Glomerular visceral epithelial cell (primary cell): ENCODE measurements at regions not wholly inside any gene's neighbourhood (a gene's known extent, or its start where the extent isn't known, plus 50 kb on each side); places are given as distances from the start of the nearest gene placed in this dataset.

ENCODE experiments used
- DNase-seq: peaks from one replicate; pipeline ENCODE4 v3.0.0-alpha.2; 2016; ENCODE audit errors: extremely low spot score

DNA sequence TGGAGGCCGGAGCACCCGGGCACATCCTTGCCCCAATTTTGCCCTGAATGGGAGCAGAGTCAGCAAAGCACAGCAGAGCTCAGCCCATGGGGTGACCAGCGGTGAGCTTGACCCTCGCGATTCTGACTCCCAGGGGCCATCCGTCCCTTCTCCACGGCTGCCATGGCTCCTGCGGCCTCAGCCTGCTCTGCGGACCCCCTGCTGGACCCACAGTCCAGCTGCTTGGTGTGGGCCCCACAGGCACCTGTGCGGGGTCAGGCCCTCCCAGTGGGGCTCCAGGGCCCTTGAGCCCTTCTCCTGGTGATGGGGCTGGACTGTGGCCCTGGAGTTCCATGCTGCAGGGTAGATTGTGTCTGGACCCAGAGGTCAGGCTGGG is 144.2 kb downstream of the ENGASE start:
- no peak for DNase-seq

DNA sequence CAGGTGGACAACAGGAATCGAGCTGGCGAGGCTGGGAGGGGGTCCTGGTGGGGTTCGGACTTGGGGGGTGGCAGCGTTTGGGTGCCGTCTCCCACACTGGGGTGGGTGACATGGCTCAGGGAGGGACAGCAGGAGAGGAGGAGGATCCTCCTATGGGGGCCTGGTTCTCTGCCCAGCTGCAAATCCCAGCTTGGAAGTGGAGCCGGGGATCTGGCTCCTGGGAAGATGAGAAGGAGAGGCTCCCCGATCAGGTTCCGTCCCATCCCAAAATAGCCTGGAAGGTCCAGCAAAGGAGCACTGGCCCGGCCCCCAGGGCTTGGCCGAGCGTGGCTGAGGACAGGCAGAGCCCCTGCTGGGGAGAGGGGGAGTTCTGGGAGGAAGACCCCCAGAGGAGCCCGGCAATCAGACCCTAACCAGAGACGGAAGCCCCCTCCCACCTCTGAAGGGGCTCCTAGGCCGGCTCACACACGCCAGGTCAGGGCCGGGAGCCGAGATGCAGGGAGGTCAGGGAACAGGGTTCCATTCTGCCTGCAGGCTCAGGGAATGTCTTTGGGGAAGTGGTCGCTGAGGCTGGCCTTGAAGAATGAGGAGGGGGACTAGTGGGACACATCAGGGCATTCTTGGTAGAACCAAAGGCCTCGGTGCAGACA is 143.7 kb downstream of the ENGASE start:
- no peak for DNase-seq

DNA sequence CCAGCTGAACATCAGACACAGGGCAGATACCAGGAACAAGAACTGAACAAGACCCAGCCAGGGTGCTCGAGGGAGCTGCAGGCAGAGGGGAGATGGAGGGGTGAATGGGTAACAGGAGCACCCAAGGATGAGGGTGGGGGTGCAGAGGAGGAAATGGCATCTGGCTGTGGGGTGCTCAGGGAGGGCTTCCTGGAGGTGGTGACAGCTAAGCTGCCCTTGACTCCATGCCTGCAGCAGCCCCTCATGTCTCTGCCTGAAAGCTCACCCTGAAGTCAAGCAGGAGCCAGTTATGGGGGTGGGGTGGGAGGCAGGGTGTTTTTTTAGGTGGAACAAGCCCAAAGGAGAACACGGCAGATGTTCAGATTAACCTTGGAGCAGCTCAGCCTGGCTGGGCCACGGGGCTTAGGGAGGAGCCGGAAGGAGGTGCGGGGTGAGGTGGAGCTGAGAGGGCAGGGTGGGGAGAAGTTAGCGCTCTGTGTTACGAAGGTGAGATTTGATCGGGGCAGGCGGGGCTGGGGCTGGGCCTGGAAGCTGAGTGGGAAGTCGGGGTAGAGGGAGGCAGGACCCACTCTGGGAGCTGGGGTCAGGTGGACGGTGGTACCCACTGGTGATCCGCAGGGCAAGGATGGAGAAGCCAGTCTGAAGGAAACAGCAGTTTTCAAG is 143.0 kb downstream of the ENGASE start:
- no peak for DNase-seq

DNA sequence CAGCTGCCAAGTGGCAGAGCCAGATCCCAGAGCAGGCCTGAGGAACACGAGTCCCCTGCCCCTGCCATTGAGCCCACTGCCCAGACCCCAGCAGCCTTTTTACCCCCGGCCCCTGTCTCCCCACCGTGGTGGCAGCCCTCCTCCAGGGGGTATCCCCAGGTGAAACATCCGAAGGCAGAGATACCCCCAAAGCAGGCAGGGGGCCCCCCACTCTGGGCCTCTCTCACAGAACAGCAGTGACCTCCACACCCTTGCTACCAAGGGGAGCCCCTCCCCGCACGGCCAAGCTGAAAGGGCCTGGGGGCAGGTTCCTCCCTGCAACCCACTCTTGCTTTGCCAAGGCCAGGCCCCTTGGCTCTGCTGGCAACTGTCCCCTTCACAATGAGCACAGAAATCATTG is 142.2 kb downstream of the ENGASE start:
- no peak for DNase-seq

DNA sequence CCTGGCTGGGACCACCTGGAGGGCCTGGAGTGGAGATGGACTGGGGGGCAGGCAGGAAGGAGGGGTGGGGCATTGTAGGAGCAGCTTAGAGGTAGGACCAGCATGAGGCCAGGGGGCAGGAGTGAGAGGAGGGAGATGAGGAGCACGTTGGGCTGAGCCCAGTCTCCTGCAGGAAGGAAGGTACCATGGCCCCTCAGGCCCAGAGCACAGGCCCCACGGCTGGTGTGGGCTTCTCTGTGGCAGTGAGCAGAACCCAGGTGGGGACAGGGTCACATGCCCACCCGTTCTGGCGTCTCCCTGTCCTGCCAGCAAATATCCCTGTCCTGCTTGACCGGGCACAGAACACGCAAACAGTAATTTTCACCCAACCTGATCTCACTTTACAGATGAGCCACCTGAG is 141.8 kb downstream of the ENGASE start:
- DNase-seq, result no peak

DNA sequence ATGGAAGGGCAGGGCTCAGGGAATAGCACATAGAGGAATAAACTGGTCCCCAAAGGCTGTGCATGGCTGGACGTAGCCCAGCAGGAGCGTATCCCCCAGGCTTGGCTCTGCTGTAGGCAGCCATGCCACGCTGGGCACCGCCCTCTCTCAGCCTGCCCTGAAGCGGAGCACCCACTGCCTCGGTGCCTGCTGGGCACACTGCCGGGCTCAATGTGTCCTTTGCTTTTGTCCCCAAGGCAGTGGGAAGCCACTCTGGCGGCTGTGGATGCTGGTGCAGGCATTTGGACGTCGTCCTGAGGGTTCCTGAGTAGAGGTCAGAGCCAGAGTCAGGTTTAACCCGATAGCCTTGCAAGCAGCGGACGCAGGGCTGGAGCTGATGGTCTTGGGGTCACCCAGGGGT is 141.0 kb downstream of the ENGASE start:
- DNase-seq, result no peak

DNA sequence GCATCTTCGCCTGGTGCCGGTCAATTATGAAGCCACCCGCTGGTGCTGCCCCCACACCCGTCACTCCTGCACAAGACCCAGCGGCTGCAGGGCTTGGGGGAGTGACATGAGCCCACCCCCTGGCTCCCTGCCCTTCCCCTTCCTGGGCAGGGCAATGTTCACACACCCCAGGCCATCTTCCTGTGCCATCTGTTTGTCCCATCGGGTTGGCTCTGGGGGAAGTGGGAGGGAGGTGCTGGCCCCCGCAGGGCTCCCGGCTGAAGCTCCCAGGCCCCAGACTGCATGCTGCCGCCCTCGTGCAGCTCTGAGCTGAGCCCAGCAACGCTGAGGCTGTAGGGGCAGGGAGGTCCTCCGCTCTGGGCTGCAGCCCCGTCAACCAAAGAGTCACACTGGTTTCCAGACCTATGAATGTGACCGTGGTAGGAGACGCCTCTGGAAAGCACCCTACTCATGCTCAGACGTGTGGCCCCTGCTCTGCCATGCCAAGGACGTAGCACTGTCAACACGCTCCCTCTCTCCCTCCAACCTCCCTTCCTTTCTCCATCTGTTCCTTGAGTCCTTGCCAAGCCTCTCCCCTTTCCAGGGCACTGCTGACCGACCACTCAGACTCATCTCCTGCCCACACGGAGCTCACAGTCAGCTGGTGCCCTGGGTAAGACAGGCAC is 140.4 kb downstream of the ENGASE start:
- no peak for DNase-seq

DNA sequence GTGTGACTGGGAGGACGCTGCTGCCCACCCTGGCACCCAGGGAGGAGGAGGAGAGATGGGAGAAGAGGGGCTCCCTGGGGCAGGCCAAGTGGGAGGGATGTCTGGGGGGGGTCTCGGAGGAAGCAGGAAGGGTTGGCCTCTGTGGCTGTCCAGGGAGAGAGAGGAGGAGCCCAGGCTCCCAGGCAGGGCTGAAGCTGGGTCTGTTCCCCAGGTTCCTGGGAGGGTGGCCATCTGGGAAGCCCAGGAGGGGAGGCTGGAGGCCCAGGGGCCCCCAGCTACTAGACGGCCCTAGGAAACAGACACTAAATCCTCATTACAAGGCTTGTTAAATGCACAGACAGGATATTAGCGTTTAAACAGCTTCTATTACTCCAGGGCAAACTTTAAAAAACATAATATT is 139.8 kb downstream of the ENGASE start:
- no peak for DNase-seq

DNA sequence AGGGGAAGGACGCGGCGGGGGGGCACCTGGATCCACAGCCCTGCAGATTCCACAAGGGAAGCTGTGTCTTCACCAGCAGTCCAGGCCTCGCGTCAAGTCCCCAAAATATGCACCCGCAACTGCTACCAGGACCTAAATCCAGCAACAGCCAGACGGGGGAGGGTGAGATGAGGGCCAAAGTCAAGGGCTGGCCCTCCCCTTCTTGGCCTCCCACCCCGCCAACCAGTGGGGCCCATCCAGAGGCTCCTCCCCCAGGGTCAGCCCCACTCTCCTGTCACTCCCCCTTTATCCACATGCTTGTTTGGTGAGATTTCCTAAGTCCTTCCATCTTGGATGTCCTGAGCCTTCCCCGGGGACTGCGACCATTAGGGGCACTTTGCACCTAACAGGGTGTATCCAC is 138.7 kb downstream of the ENGASE start:
- DNase-seq, result no peak

DNA sequence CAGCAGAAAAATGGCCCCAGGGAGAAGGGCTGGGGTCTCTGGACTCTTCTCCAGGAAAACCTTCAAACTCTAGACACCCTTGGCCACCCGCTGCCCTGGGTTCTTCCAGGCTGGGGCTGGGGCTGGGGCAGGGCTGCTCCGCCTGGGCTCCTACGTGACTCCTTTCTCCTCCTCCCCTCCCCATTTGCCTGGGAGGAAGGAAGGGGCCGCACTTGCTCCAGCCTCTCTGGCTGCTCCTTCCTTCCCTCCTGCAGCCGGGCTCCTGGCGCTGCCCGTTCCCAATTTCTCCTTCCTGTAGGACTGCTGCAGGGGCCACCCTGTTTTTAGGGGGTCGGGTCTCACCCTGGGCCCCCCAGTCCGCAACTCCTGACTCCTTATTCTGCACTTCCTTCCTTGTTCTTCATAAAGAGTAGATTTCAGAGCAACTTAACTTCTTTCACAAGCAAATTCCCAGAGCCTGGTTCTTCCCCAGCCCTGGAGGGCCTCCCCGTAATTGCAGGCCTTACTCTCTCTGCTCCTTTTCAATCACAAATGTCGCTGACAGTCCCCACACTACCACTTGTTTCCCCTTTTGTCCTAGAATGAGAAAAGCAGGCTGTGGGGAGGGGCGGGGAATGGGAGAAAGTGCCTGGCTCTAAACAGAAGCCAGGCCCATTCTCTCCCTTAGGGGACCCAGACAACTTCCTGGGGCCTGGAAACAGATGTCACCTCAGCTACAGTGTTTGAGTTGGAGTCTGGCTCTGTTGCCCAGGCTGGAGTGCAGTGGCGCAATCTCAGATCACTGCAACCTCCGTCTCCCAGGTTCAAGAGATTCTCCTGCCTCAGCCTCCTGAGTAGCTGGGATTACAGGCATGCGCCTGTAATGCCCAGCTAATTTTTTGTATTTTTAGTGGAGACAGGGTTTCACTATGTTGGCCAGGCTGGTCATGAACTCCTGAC is 137.8 kb downstream of the ENGASE start:
- DNase-seq, result no peak

DNA sequence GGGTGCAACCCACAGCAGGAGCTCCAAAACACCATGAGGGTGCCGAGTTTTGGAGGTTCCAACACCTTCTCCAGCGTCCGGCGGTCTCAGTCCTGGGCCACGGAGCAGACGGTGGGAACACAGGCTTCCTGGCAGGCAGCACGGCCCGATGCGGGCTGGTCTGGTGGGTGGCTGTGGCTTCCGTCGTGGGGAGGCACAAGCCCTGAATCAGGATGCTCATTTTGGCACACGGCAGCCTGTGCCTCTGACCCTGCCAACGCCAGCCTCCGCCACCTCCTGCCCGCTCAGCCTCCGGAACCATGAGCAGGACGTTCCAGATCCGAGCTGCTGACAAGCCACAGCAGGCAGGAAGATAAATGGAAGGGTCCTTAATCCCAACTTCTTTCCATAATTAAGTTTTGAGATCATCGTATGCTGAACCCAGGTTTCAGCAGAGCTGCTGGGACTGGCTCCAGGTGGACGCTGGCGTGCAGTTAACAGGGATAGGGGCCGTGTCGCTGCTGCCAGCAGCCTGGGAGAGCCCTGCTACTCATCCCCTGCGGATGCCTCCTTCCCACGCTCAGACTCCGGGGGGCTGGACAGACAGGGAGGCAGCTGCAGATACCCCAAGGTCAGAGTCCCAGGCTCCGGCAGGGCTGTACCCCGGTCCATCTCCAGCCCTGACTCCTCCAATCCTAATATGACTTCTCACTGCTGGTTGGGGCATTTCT is 136.6 kb downstream of the ENGASE start:
- no peak for DNase-seq

DNA sequence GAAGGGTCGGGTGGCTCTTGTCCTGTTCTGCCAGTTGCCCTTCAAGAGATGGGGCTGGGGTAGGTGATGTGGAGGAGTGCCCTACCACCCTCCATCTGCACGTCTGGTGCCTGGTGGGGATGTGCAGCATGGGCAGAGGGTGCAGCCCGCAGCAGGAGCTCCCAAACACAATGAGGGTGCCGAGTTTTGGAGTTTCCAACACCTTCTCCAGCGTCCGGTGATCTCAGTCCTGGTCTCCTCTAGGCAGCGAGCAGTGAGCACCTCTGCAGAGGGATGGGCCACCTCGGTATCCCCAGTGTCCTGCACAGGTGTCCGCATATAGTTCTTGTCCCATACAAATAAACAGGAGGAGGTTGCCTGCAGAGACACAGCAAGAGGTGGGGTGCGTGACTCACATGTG is 136.0 kb downstream of the ENGASE start:
- DNase-seq, result no peak

DNA sequence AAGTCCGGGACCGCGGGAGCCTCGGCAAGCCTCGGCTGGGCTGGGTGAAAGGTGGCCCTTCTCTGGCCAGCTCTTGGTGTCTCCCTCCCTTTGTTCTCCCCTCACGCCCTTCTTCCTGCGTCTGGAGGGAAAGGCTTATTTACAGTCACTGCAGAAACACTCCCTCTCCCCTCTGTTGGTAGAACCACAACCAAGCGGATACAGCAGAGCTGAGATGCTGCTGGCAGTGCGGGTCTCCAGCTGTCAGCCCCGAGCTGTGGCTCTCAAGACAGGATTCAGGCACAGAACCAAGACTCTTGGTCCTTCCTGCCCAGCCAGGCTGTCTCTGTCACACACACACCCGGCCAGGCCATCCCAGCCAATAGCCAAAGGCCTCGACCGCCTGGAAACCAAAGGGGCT is 133.3 kb downstream of the ENGASE start:
- no peak for DNase-seq

DNA sequence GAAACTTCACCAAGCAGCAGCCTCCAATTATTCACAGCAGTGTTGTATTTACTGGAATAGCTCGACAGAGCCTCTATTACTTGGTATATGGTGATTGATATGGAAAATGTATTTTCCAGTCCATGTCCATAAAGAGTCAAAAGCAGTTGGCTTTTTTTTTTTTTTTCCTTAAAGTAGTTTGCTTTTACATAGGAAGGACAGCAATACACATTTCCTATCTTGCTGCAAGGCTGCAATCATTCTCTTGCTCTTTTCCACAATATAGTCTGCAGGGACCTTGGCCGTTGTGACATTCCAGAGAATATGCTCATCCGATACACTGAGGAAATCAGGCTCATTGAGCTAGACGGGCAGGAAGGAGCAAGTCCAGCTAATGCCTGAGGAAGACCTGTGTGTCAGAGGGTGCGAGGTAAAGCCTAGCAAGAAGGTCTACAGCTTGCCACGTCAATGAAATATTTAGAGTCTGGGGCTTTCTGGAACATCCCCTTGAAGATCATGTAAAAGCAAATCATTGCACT is 131.1 kb downstream of the ENGASE start:
- no peak for DNase-seq

DNA sequence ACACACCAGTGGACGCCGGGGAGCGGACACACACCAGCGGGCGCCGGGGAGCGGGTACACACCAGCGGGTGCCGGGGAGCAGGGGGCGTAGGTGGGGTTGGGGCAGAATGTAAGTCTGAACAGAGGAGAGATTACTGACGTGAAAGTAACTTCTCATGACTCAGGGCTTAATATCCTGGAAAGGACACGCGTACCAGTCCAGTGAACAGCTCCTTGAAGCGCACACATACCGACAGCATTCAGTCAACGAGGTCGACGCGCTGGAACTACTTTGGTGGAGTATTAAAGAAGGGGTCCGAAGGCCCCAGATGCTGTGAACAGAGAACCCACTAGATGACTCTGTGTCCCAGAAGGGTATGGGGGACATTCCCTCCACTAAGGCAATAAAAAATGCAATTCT is 129.6 kb downstream of the ENGASE start:
- no peak for DNase-seq

DNA sequence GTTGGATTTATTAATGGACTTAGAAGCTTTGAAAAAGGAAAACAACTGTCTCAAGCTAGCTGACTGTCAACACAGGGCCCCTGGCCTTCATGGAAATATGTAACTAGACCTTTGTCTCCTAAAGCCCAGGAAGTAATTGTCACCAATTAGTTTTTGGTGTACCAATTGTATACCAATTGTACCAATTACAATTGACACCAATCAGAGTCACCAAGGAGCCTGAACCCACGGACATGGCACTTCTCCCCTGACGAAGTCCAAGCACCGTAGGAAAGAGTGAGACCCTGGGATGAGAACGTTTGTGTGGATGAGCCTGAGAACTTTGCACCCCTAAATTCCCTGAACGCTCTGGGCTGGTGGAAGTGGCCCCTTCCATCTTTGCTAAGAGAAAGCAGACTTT is 129.0 kb downstream of the ENGASE start:
- DNase-seq, result no peak

DNA sequence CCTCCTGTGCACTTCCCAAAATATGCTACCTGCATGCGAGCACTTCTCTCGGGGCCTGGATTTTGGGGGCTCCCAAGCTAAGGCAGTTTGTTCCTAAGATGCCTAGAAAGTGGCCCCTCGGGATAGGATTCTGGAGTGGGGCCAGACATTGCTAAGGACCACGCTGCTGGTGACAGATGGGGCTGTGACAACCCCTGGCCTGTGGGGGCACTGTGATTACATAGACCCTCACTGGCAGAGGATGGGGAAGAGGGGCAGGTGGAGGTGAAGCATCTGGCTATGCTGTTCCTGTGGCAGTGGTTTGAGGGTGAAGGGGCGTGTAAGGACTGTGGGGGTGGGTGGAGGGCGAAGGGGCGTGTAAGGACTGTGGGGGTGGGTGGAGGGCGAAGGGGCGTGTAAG is 128.4 kb downstream of the ENGASE start:
- no peak for DNase-seq

DNA sequence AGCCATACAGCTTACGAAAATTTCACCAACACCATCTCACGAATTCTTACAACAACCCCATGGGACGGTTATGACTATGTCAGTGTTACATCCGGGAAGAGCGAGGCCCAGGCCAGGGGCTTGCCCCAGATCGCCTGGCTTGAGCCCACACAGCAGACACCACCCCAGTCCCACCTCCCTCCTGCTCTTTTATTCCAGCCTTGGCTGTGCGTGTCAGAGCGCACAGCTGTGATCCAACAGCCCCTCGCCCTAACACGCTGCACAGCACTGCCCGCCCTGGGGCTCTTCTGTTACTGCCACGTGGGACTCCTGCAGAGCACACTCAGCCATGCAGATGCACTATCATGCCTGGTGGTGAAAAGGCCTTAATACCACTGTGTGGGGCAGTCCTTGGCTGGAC is 127.9 kb downstream of the ENGASE start:
- DNase-seq, result no peak

DNA sequence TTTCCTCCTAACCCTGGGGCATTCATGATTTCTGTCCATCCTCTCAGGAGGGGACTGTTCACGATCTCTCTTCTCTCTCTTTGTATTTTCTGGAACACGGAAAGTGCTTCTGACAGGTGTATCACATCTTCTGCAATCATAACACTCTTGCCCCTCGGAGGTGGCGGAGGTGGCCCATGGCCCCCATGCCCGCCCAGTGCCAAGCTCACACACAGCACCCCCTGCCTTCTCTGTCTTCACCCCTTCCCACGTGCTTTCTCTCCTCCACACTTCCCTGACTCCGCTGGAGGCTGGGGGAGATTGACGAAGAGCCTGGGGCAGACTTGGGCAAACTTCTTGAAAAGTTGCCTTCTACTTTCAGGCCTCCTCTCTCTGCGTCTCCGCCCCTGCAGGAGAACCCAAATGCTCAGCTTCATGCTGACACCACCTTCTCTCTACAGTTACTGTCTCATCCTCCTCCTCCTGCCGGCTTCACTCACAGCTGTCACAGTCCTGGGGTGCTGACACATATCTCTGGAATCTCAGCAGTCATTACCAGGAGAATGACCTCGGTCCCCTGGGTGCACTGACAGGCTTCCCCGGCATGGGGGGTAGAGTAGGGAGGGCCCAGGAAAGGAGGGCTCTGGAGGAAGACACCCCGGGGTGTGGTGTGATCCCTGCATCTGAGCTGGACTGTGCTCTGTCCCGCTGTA is 127.1 kb downstream of the ENGASE start:
- DNase-seq, result peak; percentile 56

DNA sequence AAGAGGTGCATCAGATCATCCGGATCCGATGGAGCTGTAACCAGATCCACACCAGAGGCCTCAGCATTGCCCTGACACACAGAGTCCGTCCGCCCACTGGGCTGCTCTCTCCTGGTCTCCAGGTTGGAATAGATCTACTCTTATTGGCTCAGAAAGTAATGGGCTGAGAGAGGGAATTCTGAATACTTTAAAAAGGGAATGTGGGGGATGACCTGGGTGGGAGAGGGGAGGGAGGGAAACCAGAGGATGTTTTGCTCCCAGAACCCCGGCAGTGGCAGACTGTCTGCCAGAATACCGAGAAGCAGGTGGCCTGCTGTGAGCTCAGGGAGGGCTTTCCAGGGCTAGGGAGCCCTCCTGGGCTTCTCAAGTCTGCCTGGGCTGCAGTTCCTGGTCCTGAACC is 126.5 kb downstream of the ENGASE start:
- DNase-seq, result no peak

DNA sequence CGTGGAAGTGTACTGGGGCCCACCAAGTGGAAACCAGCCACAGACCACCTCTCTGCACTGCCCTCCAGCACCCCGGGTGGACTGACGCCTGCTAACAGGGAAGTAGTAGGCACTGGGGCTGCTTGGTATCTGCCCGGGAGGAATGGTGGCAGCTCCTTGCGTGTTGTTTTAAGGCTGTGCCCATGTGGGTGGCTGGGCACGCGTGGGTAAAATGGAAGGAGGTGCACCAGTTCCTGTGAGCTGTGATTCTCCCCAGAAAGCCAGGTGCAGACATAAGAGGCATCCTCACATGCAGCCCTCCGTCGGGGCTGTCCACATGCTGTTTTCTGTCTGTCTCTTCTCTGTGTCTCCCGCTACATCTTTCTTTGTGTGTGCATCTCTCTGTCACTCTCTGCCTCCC is 122.3 kb downstream of the ENGASE start:
- no peak for DNase-seq
